GM23338 (cell line): ENCODE measurements at regions not wholly inside any gene's neighbourhood (a gene's known extent, or its start where the extent isn't known, plus 50 kb on each side); places are given as distances from the start of the nearest gene placed in this dataset.

Source experiments
- ATAC-seq: fragments of 200-7000 bp; cut with Tn5 transposase; 3 replicates; pipeline ENCODE4 v1.9.1; 2020
- DNase-seq: peaks from one replicate; pipeline ENCODE4 v3.0.0-alpha.2; 2015; ENCODE audit warnings: low spot score
- H2AFZ ChIP-seq: fragments of 200-600 bp; sonication (generic); 2 replicates; pipeline ENCODE4 v1.8.0; 2016; ENCODE audit warnings: antibody characterized with exemption, mild to moderate bottlenecking, moderate library complexity
- H3F3A ChIP-seq: fragments of 200-600 bp; sonication (generic); replicated peaks from 2 replicates; pipeline ENCODE4 v1.8.0; 2017; ENCODE audit warnings: antibody characterized with exemption, mixed run types, low read depth
- H3K27ac ChIP-seq: fragments of 200-600 bp; sonication (generic); 2 replicates; pipeline ENCODE4 v1.6.1; 2016; ENCODE audit warnings: low read depth
- H3K27me3 ChIP-seq: fragments of 200-600 bp; sonication (generic); 2 replicates; pipeline ENCODE4 v1.8.0; 2016; ENCODE audit warnings: mild to moderate bottlenecking, mixed run types, moderate library complexity; ENCODE audit not compliant: insufficient read depth
- H3K36me3 ChIP-seq: fragments of 200-600 bp; sonication (generic); 2 replicates; pipeline ENCODE4 v1.8.0; 2016; ENCODE audit warnings: mild to moderate bottlenecking; ENCODE audit not compliant: insufficient read depth
- H3K4me1 ChIP-seq: fragments of 200-600 bp; sonication (generic); 2 replicates; pipeline ENCODE4 v1.8.0; 2016; ENCODE audit warnings: mild to moderate bottlenecking, moderate library complexity; ENCODE audit not compliant: insufficient read depth
- H3K4me2 ChIP-seq: fragments of 200-600 bp; sonication (generic); 2 replicates; pipeline ENCODE4 v1.7.1; 2017; ENCODE audit warnings: mixed run types
- H3K4me3 ChIP-seq: fragments of 200-600 bp; sonication (generic); 2 replicates; pipeline ENCODE4 v1.6.1; 2016; ENCODE audit warnings: mixed run types
- H3K79me2 ChIP-seq: fragments of 200-600 bp; sonication (generic); replicated peaks from 2 replicates; pipeline ENCODE4 v1.8.0; 2017; ENCODE audit warnings: mild to moderate bottlenecking; ENCODE audit not compliant: insufficient read depth
- H3K9me2 ChIP-seq: fragments of 200-600 bp; sonication (generic); 2 replicates; pipeline ENCODE4 v1.8.0; 2017; ENCODE audit not compliant: insufficient read depth
- H4K20me1 ChIP-seq: fragments of 200-600 bp; sonication (generic); replicated peaks from 2 replicates; pipeline ENCODE4 v1.8.0; 2017; ENCODE audit warnings: mild to moderate bottlenecking; ENCODE audit not compliant: insufficient read depth
- H3K27ac Mint-ChIP-seq: 2 replicates; pipeline ENCODE4 v1.8.0; 2020; ENCODE audit warnings: inconsistent platforms, mild to moderate bottlenecking, moderate library complexity, mixed read lengths
- H3K27me3 Mint-ChIP-seq: 3 replicates; pipeline ENCODE4 v1.8.0; 2022; ENCODE audit warnings: low read depth, mild to moderate bottlenecking, moderate library complexity, mixed read lengths, inconsistent platforms; ENCODE audit not compliant: insufficient read depth, poor library complexity
- H3K36me3 Mint-ChIP-seq: 3 replicates; pipeline ENCODE4 v1.8.0; 2021; ENCODE audit warnings: low read depth, mild to moderate bottlenecking, inconsistent platforms, moderate library complexity, mixed read lengths
- H3K4me1 Mint-ChIP-seq: 3 replicates; pipeline ENCODE4 v1.8.0; 2020; ENCODE audit warnings: mild to moderate bottlenecking, inconsistent platforms, mixed read lengths
- H3K4me3 Mint-ChIP-seq: 3 replicates; pipeline ENCODE4 v1.8.0; 2021; ENCODE audit warnings: moderate library complexity, mild to moderate bottlenecking, inconsistent platforms, mixed read lengths
- H3K9me3 Mint-ChIP-seq: 3 replicates; pipeline ENCODE4 v1.8.0; 2020; ENCODE audit warnings: moderate library complexity, mild to moderate bottlenecking, inconsistent platforms, mixed read lengths
- CREB1 ChIP-seq: fragments of 250-450 bp; sonication (Bioruptor Pico); IDR thresholded peaks from 2 replicates; pipeline ENCODE4 v1.5.0; 2020; ENCODE audit warnings: low read depth, mild to moderate bottlenecking, moderate library complexity
- CTCF ChIP-seq, 2 experiments: fragments of 200-600 bp in 1 of 2; sonication (generic) in 1 of 2; conservative IDR thresholded peaks; 2 replicates each; pipeline versions ENCODE4 v1.5.1 to v1.6.1; 2016 to 2017; ENCODE audit warnings: antibody characterized with exemption in 2 of 2, low read depth in 2 of 2, mild to moderate bottlenecking in 2 of 2, moderate library complexity in 1 of 2
- ETS1 ChIP-seq: IDR thresholded peaks from 2 replicates; pipeline ENCODE4 v1.6.1; 2016; ENCODE audit warnings: antibody characterized with exemption
- EZH2 ChIP-seq: fragments of 200-600 bp; sonication (generic); IDR thresholded peaks from one replicate; pipeline ENCODE4 v1.8.0; 2017; ENCODE audit warnings: antibody characterized with exemption, mild to moderate bottlenecking, low read depth; ENCODE audit not compliant: unreplicated experiment
- EZH2phosphoT487 ChIP-seq: fragments of 200-600 bp; sonication (generic); IDR thresholded peaks from one replicate; pipeline ENCODE4 v1.8.1; 2018; ENCODE audit warnings: antibody characterized with exemption; ENCODE audit not compliant: unreplicated experiment
- JUNB ChIP-seq: IDR thresholded peaks from one replicate; pipeline ENCODE4 v1.6.1; 2016; ENCODE audit warnings: antibody characterized with exemption; ENCODE audit not compliant: unreplicated experiment
- NANOG ChIP-seq: IDR thresholded peaks from 2 replicates; pipeline ENCODE4 v1.6.1; 2016; ENCODE audit warnings: antibody characterized with exemption, borderline replicate concordance
- POLR2AphosphoS5 ChIP-seq: IDR thresholded peaks from 2 replicates; pipeline ENCODE4 v1.6.1; 2016; ENCODE audit warnings: antibody characterized with exemption, low read depth
- REST ChIP-seq: IDR thresholded peaks from one replicate; pipeline ENCODE4 v1.6.1; 2018; ENCODE audit warnings: antibody characterized with exemption; ENCODE audit not compliant: unreplicated experiment
- STAT1 ChIP-seq: IDR thresholded peaks from one replicate; pipeline ENCODE4 v1.6.1; 2016; ENCODE audit warnings: antibody characterized with exemption; ENCODE audit not compliant: unreplicated experiment
- ZNF114 ChIP-seq: fragments of 250-450 bp; sonication (Bioruptor Pico); IDR thresholded peaks from 2 replicates; pipeline ENCODE4 v1.5.0; 2020; ENCODE audit warnings: mild to moderate bottlenecking, moderate library complexity
- ZNF331 ChIP-seq: fragments of 250-450 bp; sonication (Bioruptor Pico); IDR thresholded peaks from 2 replicates; pipeline ENCODE4 v1.5.0; 2020; ENCODE audit warnings: low read depth, mild to moderate bottlenecking, moderate library complexity
- TF ChIP-seq, protein P1 (sequence below): fragments of 250-450 bp; sonication (Bioruptor Pico); IDR thresholded peaks from 2 replicates; pipeline ENCODE4 v1.5.0; 2020; ENCODE audit warnings: mild to moderate bottlenecking, moderate library complexity

GRCh38 chr10:4062751-4063150 is 277.7 kb upstream of the KLF6 start:
- Histone ChIP-seq H3K4me2 (no peak overlapping the region), H3K9me2 (0 out of 2 replicates have a peak, but pooled peaks cover 4% of the 10 kb centered on the region), H3K4me1 (no peaks in the 10 kb centered on the region), H3K27ac (no peak overlapping the region), H3F3A (no peaks in the 10 kb centered on the region), H4K20me1 (no peaks in the 10 kb centered on the region), H3K36me3 (no peaks in the 10 kb centered on the region), H3K27me3 (no peaks in the 10 kb centered on the region), H3K79me2 (no peaks in the 10 kb centered on the region), H3K4me3 (no peak overlapping the region), H2AFZ (no peak overlapping the region)
- ATAC-seq (no peak), DNase-seq (no peak)
- TF ChIP-seq REST (no peak), EZH2phosphoT487 (no peak), CREB1 (CRISPR knock-in tag) (no peak), CTCF (conservative IDR thresholded peaks at IDR 0.05; ENCODE audit: low read depth in 2 of 2) (no peak), POLR2AphosphoS5 (no peak), ZNF114 (CRISPR knock-in tag) (no peak), JUNB (no peak), NANOG (no peak), EZH2 (no peak), ZNF331 (CRISPR knock-in tag) (no peak), STAT1 (no peak), ETS1 (no peak)
- TF ChIP-seq, protein P1, sequence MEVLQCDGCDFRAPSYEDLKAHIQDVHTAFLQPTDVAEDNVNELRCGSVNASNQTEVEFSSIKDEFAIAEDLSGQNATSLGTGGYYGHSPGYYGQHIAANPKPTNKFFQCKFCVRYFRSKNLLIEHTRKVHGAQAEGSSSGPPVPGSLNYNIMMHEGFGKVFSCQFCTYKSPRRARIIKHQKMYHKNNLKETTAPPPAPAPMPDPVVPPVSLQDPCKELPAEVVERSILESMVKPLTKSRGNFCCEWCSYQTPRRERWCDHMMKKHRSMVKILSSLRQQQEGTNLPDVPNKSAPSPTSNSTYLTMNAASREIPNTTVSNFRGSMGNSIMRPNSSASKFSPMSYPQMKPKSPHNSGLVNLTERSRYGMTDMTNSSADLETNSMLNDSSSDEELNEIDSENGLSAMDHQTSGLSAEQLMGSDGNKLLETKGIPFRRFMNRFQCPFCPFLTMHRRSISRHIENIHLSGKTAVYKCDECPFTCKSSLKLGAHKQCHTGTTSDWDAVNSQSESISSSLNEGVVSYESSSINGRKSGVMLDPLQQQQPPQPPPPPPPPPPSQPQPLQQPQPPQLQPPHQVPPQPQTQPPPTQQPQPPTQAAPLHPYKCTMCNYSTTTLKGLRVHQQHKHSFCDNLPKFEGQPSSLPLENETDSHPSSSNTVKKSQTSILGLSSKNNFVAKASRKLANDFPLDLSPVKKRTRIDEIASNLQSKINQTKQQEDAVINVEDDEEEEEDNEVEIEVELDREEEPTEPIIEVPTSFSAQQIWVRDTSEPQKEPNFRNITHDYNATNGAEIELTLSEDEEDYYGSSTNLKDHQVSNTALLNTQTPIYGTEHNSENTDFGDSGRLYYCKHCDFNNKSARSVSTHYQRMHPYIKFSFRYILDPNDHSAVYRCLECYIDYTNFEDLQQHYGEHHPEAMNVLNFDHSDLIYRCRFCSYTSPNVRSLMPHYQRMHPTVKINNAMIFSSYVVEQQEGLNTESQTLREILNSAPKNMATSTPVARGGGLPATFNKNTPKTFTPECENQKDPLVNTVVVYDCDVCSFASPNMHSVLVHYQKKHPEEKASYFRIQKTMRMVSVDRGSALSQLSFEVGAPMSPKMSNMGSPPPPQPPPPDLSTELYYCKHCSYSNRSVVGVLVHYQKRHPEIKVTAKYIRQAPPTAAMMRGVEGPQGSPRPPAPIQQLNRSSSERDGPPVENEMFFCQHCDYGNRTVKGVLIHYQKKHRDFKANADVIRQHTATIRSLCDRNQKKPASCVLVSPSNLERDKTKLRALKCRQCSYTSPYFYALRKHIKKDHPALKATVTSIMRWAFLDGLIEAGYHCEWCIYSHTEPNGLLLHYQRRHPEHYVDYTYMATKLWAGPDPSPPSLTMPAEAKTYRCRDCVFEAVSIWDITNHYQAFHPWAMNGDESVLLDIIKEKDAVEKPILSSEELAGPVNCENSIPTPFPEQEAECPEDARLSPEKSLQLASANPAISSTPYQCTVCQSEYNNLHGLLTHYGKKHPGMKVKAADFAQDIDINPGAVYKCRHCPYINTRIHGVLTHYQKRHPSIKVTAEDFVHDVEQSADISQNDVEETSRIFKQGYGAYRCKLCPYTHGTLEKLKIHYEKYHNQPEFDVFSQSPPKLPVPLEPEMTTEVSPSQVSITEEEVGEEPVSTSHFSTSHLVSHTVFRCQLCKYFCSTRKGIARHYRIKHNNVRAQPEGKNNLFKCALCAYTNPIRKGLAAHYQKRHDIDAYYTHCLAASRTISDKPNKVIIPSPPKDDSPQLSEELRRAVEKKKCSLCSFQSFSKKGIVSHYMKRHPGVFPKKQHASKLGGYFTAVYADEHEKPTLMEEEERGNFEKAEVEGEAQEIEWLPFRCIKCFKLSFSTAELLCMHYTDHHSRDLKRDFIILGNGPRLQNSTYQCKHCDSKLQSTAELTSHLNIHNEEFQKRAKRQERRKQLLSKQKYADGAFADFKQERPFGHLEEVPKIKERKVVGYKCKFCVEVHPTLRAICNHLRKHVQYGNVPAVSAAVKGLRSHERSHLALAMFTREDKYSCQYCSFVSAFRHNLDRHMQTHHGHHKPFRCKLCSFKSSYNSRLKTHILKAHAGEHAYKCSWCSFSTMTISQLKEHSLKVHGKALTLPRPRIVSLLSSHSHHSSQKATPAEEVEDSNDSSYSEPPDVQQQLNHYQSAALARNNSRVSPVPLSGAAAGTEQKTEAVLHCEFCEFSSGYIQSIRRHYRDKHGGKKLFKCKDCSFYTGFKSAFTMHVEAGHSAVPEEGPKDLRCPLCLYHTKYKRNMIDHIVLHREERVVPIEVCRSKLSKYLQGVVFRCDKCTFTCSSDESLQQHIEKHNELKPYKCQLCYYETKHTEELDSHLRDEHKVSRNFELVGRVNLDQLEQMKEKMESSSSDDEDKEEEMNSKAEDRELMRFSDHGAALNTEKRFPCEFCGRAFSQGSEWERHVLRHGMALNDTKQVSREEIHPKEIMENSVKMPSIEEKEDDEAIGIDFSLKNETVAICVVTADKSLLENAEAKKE (CRISPR knock-in tag), result no peak
- Mint-ChIP-seq H3K9me3 (no peaks in the 10 kb centered on the region), H3K4me3 (no peak overlapping the region), H3K27ac (no peak overlapping the region), H3K36me3 (no peaks in the 10 kb centered on the region), H3K27me3 (peaks cover 1% of the 10 kb centered on the region), H3K4me1 (no peaks in the 10 kb centered on the region)
